Cardiac fibroblast (primary cell): ENCODE measurements at regions not wholly inside any gene's neighbourhood (a gene's known extent, or its start where the extent isn't known, plus 50 kb on each side); places are given as distances from the start of the nearest gene placed in this dataset.

Experiments used
- DNase-seq, 2 donors: peaks; one replicate each; pipeline versions ENCODE4 v3.0.0 to v3.0.0-alpha.2; 2010; ENCODE audit warnings: low read depth in 2 of 2
- H3K4me3 ChIP-seq, 2 donors: replicated peaks in 1 of 2; 1 replicate in 1 of 2; 2 replicates in 1 of 2; pipeline ENCODE4 v1.5.1; 2011; ENCODE audit warnings: low read depth in 2 of 2, low read length in 2 of 2, mild to moderate bottlenecking in 2 of 2, moderate library complexity in 1 of 2
- TF ChIP-seq, protein P1 (sequence below): IDR thresholded peaks from one replicate; pipeline ENCODE4 v1.5.1; 2011; ENCODE audit warnings: low read depth, mild to moderate bottlenecking, low read length, inconsistent platforms

GRCh38 chr5:38105801-38106200, 152.6 kb upstream of the EGFLAM start:
- DNase-seq: no peak
- TF ChIP-seq, protein P1, sequence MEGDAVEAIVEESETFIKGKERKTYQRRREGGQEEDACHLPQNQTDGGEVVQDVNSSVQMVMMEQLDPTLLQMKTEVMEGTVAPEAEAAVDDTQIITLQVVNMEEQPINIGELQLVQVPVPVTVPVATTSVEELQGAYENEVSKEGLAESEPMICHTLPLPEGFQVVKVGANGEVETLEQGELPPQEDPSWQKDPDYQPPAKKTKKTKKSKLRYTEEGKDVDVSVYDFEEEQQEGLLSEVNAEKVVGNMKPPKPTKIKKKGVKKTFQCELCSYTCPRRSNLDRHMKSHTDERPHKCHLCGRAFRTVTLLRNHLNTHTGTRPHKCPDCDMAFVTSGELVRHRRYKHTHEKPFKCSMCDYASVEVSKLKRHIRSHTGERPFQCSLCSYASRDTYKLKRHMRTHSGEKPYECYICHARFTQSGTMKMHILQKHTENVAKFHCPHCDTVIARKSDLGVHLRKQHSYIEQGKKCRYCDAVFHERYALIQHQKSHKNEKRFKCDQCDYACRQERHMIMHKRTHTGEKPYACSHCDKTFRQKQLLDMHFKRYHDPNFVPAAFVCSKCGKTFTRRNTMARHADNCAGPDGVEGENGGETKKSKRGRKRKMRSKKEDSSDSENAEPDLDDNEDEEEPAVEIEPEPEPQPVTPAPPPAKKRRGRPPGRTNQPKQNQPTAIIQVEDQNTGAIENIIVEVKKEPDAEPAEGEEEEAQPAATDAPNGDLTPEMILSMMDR: no peak
- H3K4me3 ChIP-seq: no peak overlapping the region

DNA sequence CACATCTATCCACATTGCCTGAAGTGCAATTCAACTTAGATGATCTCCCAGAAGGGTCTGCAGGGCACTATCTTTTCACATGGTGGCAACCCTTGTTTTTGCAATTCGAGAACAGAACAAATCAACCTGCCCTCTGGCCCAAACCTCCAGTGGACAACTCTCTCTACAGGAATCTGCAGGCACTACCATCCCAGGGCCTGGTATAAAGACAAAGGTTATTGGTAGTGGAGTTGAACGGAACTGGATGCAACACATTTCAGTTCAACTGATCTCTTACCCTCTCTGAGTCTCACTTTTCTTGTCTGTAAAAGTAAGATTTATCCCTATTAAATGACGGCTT, 153.2 kb upstream of the EGFLAM start:
- H3K4me3 ChIP-seq: no peak overlapping the region
- TF ChIP-seq, protein P1: no peak
- no peak for DNase-seq

DNA sequence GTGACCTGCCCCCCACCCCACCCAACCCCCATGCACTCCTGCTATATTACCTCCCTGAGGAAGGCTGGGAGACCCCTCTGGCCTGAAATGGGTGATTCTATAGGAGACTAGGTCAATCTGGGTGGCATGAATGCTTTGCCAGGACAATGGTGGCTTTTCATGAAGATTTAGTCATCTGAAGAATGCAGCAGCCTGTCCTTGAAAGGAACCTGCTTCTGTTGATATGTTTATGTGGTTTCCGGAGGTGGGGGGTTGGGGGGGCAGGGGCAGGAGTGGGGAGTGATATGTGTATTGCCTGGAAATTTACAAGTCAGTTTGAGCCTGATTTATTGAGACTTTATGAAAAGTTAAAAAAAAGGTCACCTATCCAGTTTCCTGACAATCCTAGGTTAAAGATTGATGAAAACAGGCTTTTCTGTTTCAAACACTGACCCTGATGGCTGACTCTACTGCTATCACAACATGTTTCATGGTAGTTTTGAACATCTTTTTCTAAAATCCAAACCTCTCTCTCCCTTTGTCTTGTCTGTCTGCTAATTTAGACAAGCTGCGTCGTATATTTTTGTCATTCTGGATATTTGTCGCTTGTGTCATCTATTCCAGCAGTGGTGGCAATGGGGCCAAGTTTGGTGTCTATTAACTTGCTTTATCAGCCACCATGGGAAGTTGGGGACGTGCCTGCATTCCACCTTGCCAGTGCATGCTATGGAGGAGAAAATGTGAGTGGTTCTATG, 153.7 kb upstream of the EGFLAM start:
- no peak for DNase-seq
- no peak overlapping the region for H3K4me3 ChIP-seq
- TF ChIP-seq, protein P1: no peak

GRCh38 chr5:38101897-38102296, 156.5 kb upstream of the EGFLAM start:
- no peak for DNase-seq
- TF ChIP-seq, protein P1: no peak

GRCh38 chr5:38099205-38100168, 158.9 kb upstream of the EGFLAM start:
- TF ChIP-seq, protein P1: no peak
- H3K4me3 ChIP-seq: no peak overlapping the region
- DNase-seq: no peak

More at GRCh38 chr5:38101897-38102296, 156.5 kb upstream of the EGFLAM start:
- no peak overlapping the region for H3K4me3 ChIP-seq

- no peak overlapping the region for H3K4me3 ChIP-seq
- TF ChIP-seq, protein P1: no peak
- no peak for DNase-seq
Observed at GRCh38 chr5:38094889-38095288, 163.5 kb upstream of the EGFLAM start.
